Pancreas (tissue), 10 donors: ENCODE measurements at regions not wholly inside any gene's neighbourhood (a gene's known extent, or its start where the extent isn't known, plus 50 kb on each side); places are given as distances from the start of the nearest gene placed in this dataset.
"Not testable (repeated sequence)": the region's sequence is repeated elsewhere in the genome, so short reads cannot be mapped to it uniquely, and the experiment has no call there.

Experiments used
- ATAC-seq, 4 donors: fragments of 200-7000 bp; cut with Tn5 transposase; one replicate each; pipeline versions ENCODE4 v1.8.0 to v1.9.1; 2020; ENCODE audit warnings: mild to moderate bottlenecking in 4 of 4, moderate library complexity in 4 of 4
- DNase-seq, 6 donors: peaks; one replicate each; pipeline ENCODE4 v3.0.0-alpha.2; 2020
- FAIRE-seq: peaks from 2 replicates; lab custom pipeline; 2012; peaks lifted over from hg19 to GRCh38; lab: Jason Lieb, UNC
- H3K27ac ChIP-seq, 4 donors: fragments of 200-600 bp; sonication (generic); 1 replicate in 3 of 4; 2 replicates in 1 of 4; pipeline versions ENCODE4 v1.5.0 to v1.8.0; 2020
- H3K27me3 ChIP-seq, 4 donors: fragments of 200-600 bp; one replicate each; pipeline ENCODE4 v1.8.0; 2021
- H3K36me3 ChIP-seq, 3 donors: fragments of 200-600 bp; sonication (generic) in 1 of 3; one replicate each; pipeline versions ENCODE4 v1.5.0 to v1.8.0; 2020 to 2021
- H3K4me1 ChIP-seq, 3 donors: fragments of 200-600 bp; one replicate each; pipeline ENCODE4 v1.8.0; 2021
- H3K4me3 ChIP-seq, 4 donors: fragments of 200-600 bp; sonication (generic) in 2 of 4; one replicate each; pipeline versions ENCODE4 v1.5.0 to v1.8.0; 2020 to 2021
- H3K9me3 ChIP-seq, 4 donors: fragments of 200-600 bp; one replicate each; pipeline ENCODE4 v1.8.0; 2021
- CTCF ChIP-seq, 4 donors: fragments of 200-600 bp; sonication (generic) in 3 of 4; IDR thresholded peaks; one replicate each; pipeline versions ENCODE4 v1.5.0 to v1.8.0; 2021; ENCODE audit warnings: antibody characterized with exemption in 4 of 4
- WGBS, 2 donors: extraction: QIAGEN DNeasy Blood & Tissue Kit; methylation state at CpG; one replicate each; pipeline ENCODE4 v1.1.7; 2013; 5-methylcytosine and 5-hydroxymethylcytosine counted together
- intact Hi-C, 3 donors: fragments of 100-400 bp; cut with DNase I; formaldehyde crosslinking; loops; one replicate each; pipeline versions ENCODE4 v1.11.1 to v1.14.2; 2022
- donor health status: healthy with polysubstance abuse.
- donor health status: DM: no; HTN: no; CAD: no; lungs with moderate emphysema.
- donor health status: DM: no; HTN: no; CAD: no.
- donor health status: control.
- donor health status: control.
- donor health status: Bipolar disorder and iron deficiency.
- donor health status: DM: yes; HTN: yes; CAD: no.
- donor health status: DM: no; HTN: no; CAD: no.
- donor health status: DM: no; HTN: no; CAD: no.
- donor health status: DM: yes; HTN: yes; CAD: no.

- H3K4me3 ChIP-seq: no peak overlapping the region
- H3K27ac ChIP-seq: no peak overlapping the region
- intact Hi-C loops: no loop called here
- no peak for ATAC-seq
- no peaks in the 10 kb centered on the region for H3K9me3 ChIP-seq
- no peak for TF ChIP-seq CTCF (IDR thresholded peaks at IDR 0.05)
- no peak for FAIRE-seq
- H3K4me1 ChIP-seq: peaks cover 0 to 6% (median 4%) of the 10 kb centered on the region in 3 donors
- no peak for DNase-seq
- no peaks in the 10 kb centered on the region for H3K36me3 ChIP-seq
- 51 to 63% methylated on average over 6 of the region's 6 CpGs for WGBS, 2 donors
- H3K27me3 ChIP-seq: no peaks in the 10 kb centered on the region
Measured at GRCh38 chr7:17046666-17047065, 164.9 kb upstream of the AGR3 start.

- DNase-seq: peak in 1 of 6 donors; percentile 31
- intact Hi-C loops: not testable (repeated sequence)
- 76 to 85% methylated on average over 9 of the region's 9 CpGs for WGBS, 2 donors
Measured at GRCh38 chr7:17053164-17053563, 171.4 kb upstream of the AGR3 start.

GRCh38 chr7:17054206-17054605 lies 172.4 kb upstream of the AGR3 start:
- no peak for TF ChIP-seq CTCF (IDR thresholded peaks at IDR 0.05)
- Histone ChIP-seq H3K4me3 (no peak overlapping the region), H3K36me3 (no peaks in the 10 kb centered on the region), H3K27me3 (no peaks in the 10 kb centered on the region), H3K4me1 (no peaks in the 10 kb centered on the region), H3K27ac (no peak overlapping the region), H3K9me3 (no peaks in the 10 kb centered on the region)
- intact Hi-C loops: no loop called here
- ATAC-seq (no peak), FAIRE-seq (no peak), DNase-seq (no peak)
- 51 to 74% methylated on average over 3 of the region's 3 CpGs for WGBS, 2 donors

More at GRCh38 chr7:17053164-17053563, 171.4 kb upstream of the AGR3 start:
- not testable (repeated sequence) for H3K36me3 ChIP-seq, H3K4me1 ChIP-seq, H3K27me3 ChIP-seq, H3K4me3 ChIP-seq, ATAC-seq, FAIRE-seq, H3K27ac ChIP-seq, H3K9me3 ChIP-seq

- no peaks in the 10 kb centered on the region for H3K36me3 ChIP-seq
- WGBS, 2 donors: 52 to 64% methylated on average over 2 of the region's 2 CpGs
- no peak for ATAC-seq
- intact Hi-C loops: no loop called here
- no peaks in the 10 kb centered on the region for H3K27me3 ChIP-seq
- H3K9me3 ChIP-seq: no peaks in the 10 kb centered on the region
- DNase-seq: no peak
- no peak for TF ChIP-seq CTCF (IDR thresholded peaks at IDR 0.05)
- FAIRE-seq: no peak
- no peaks in the 10 kb centered on the region for H3K4me1 ChIP-seq
- no peak overlapping the region for H3K4me3 ChIP-seq
- H3K27ac ChIP-seq: no peak overlapping the region
Measured at GRCh38 chr7:17054836-17055235, 173.1 kb upstream of the AGR3 start.

GRCh38 chr7:17055596-17055995 lies 173.8 kb upstream of the AGR3 start:
- intact Hi-C loops: no loop called here
- H3K4me1 ChIP-seq: no peaks in the 10 kb centered on the region
- no peak for DNase-seq
- 83 to 92% methylated on average over 2 of the region's 2 CpGs for whole genome bisulfite sequencing, 2 donors
- no peak for FAIRE-seq
- TF ChIP-seq CTCF (IDR thresholded peaks at IDR 0.05): no peak
- no peak overlapping the region for H3K27ac ChIP-seq
- H3K9me3 ChIP-seq: no peaks in the 10 kb centered on the region
- ATAC-seq: no peak
- H3K27me3 ChIP-seq: no peaks in the 10 kb centered on the region
- no peaks in the 10 kb centered on the region for H3K36me3 ChIP-seq
- no peak overlapping the region for H3K4me3 ChIP-seq
